Neural progenitor cell (in vitro differentiated cells): ENCODE measurements at regions not wholly inside any gene's neighbourhood (a gene's known extent, or its start where the extent isn't known, plus 50 kb on each side); places are given as distances from the start of the nearest gene placed in this dataset.
A peak's percentile ranks its signal among the peaks of the same experiment; 100 is the strongest.

Experiments
- DNase-seq: peaks from one replicate; pipeline ENCODE4 v3.0.0-alpha.2; 2016; ENCODE audit warnings: low spot score
- H2AFZ ChIP-seq: fragments of 200-600 bp; sonication (generic); replicated peaks from 2 replicates; pipeline ENCODE4 v1.6.1; 2016; ENCODE audit warnings: antibody characterized with exemption
- H3F3A ChIP-seq: fragments of 200-600 bp; sonication (generic); 2 replicates; pipeline ENCODE4 v1.6.1; 2016; ENCODE audit warnings: antibody characterized with exemption, low read depth
- H3K27ac ChIP-seq: fragments of 200-600 bp; sonication (generic); 2 replicates; pipeline ENCODE4 v1.5.1; 2016; ENCODE audit warnings: mild to moderate bottlenecking
- H3K27me3 ChIP-seq: fragments of 200-600 bp; sonication (generic); 2 replicates; pipeline ENCODE4 v1.6.1; 2016; ENCODE audit warnings: mild to moderate bottlenecking, moderate library complexity
- H3K36me3 ChIP-seq: fragments of 200-600 bp; sonication (generic); 2 replicates; pipeline ENCODE4 v1.5.1; 2016
- H3K4me1 ChIP-seq: fragments of 200-600 bp; sonication (generic); 2 replicates; pipeline ENCODE4 v1.6.1; 2016; ENCODE audit warnings: mixed run types
- H3K4me2 ChIP-seq: fragments of 200-600 bp; sonication (generic); 2 replicates; pipeline ENCODE4 v1.6.1; 2016
- H3K4me3 ChIP-seq: fragments of 200-600 bp; sonication (generic); 2 replicates; pipeline ENCODE4 v1.5.1; 2016
- H3K79me2 ChIP-seq: fragments of 200-600 bp; sonication (generic); 2 replicates; pipeline ENCODE4 v1.6.1; 2016; ENCODE audit warnings: low read depth
- H3K9ac ChIP-seq: fragments of 200-600 bp; sonication (generic); 2 replicates; pipeline ENCODE4 v1.6.1; 2016
- H3K9me3 ChIP-seq: fragments of 200-600 bp; sonication (generic); 2 replicates; pipeline ENCODE4 v1.5.1; 2016; ENCODE audit warnings: low read depth
- H4K20me1 ChIP-seq: fragments of 200-600 bp; sonication (generic); 2 replicates; pipeline ENCODE4 v1.6.1; 2016; ENCODE audit warnings: low read depth
- H3K27ac Mint-ChIP-seq: 3 replicates; pipeline ENCODE4 v1.8.0; 2021; ENCODE audit warnings: mixed read lengths
- H3K27me3 Mint-ChIP-seq: 2 replicates; pipeline ENCODE4 v1.8.0; 2022; ENCODE audit warnings: low read depth, mild to moderate bottlenecking, inconsistent platforms, moderate library complexity, mixed read lengths; ENCODE audit not compliant: insufficient read depth
- H3K36me3 Mint-ChIP-seq: 3 replicates; pipeline ENCODE4 v1.8.0; 2021; ENCODE audit warnings: mixed read lengths
- H3K4me1 Mint-ChIP-seq: 3 replicates; pipeline ENCODE4 v1.8.0; 2021; ENCODE audit warnings: mixed read lengths
- H3K4me3 Mint-ChIP-seq: 3 replicates; pipeline ENCODE4 v1.8.0; 2021; ENCODE audit warnings: mild to moderate bottlenecking, moderate library complexity, mixed read lengths
- H3K9me3 Mint-ChIP-seq: 3 replicates; pipeline ENCODE4 v1.8.0; 2020; ENCODE audit warnings: mixed read lengths
- EZH2 ChIP-seq: fragments of 200-600 bp; sonication (generic); IDR thresholded peaks from 2 replicates; pipeline ENCODE4 v1.6.1; 2017; ENCODE audit warnings: antibody characterized with exemption, mild to moderate bottlenecking, moderate library complexity
- EZH2phosphoT487 ChIP-seq: fragments of 200-600 bp; sonication (generic); IDR thresholded peaks from 2 replicates; pipeline ENCODE4 v1.6.1; 2017; ENCODE audit warnings: antibody characterized with exemption
- TF ChIP-seq, protein P1 (sequence below): fragments of 200-600 bp; sonication (generic); IDR thresholded peaks from 2 replicates; pipeline ENCODE4 v1.5.1; 2017; ENCODE audit warnings: antibody characterized with exemption, mild to moderate bottlenecking

- H3K9me3 Mint-ChIP-seq: no peaks in the 10 kb centered on the region
- H3K27me3 Mint-ChIP-seq: no peaks in the 10 kb centered on the region
- no peaks in the 10 kb centered on the region for H3K36me3 Mint-ChIP-seq
- H3K4me3 Mint-ChIP-seq: no peak overlapping the region
- H3K27ac Mint-ChIP-seq: no peak overlapping the region
- no peak overlapping the region for H3K4me3 ChIP-seq
- DNase-seq: no peak
- H3K27me3 ChIP-seq: no peaks in the 10 kb centered on the region
- no peaks in the 10 kb centered on the region for H3K36me3 ChIP-seq
- no peaks in the 10 kb centered on the region for H4K20me1 ChIP-seq
- H3K27ac ChIP-seq: no peak overlapping the region
- no peaks in the 10 kb centered on the region for H3F3A ChIP-seq
- TF ChIP-seq EZH2phosphoT487 (no peak), EZH2 (no peak)
- TF ChIP-seq, protein P1, sequence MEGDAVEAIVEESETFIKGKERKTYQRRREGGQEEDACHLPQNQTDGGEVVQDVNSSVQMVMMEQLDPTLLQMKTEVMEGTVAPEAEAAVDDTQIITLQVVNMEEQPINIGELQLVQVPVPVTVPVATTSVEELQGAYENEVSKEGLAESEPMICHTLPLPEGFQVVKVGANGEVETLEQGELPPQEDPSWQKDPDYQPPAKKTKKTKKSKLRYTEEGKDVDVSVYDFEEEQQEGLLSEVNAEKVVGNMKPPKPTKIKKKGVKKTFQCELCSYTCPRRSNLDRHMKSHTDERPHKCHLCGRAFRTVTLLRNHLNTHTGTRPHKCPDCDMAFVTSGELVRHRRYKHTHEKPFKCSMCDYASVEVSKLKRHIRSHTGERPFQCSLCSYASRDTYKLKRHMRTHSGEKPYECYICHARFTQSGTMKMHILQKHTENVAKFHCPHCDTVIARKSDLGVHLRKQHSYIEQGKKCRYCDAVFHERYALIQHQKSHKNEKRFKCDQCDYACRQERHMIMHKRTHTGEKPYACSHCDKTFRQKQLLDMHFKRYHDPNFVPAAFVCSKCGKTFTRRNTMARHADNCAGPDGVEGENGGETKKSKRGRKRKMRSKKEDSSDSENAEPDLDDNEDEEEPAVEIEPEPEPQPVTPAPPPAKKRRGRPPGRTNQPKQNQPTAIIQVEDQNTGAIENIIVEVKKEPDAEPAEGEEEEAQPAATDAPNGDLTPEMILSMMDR: no peak
- H3K9ac ChIP-seq: no peak overlapping the region
- H3K9me3 ChIP-seq: no peaks in the 10 kb centered on the region
- H2AFZ ChIP-seq: no peak overlapping the region
- H3K4me1 Mint-ChIP-seq: no peaks in the 10 kb centered on the region
- no peaks in the 10 kb centered on the region for H3K4me1 ChIP-seq
- no peaks in the 10 kb centered on the region for H3K79me2 ChIP-seq
- no peak overlapping the region for H3K4me2 ChIP-seq
Observed at GRCh38 chr13:22014469-22014868, 343.6 kb downstream of the FGF9 start.

GRCh38 chr13:22017226-22017625 lies 346.4 kb downstream of the FGF9 start:
- Mint-ChIP-seq H3K4me3 (no peak overlapping the region), H3K36me3 (no peaks in the 10 kb centered on the region), H3K9me3 (no peaks in the 10 kb centered on the region), H3K4me1 (no peaks in the 10 kb centered on the region), H3K27ac (no peak overlapping the region), H3K27me3 (no peaks in the 10 kb centered on the region)
- Histone ChIP-seq H3K27ac (no peak overlapping the region), H3K9me3 (no peaks in the 10 kb centered on the region), H2AFZ (no peak overlapping the region), H3K4me3 (no peak overlapping the region), H3K27me3 (no peaks in the 10 kb centered on the region), H3K9ac (no peak overlapping the region), H4K20me1 (no peaks in the 10 kb centered on the region), H3K79me2 (no peaks in the 10 kb centered on the region), H3F3A (peaks cover 17% of the 10 kb centered on the region), H3K36me3 (no peaks in the 10 kb centered on the region), H3K4me2 (no peak overlapping the region), H3K4me1 (no peaks in the 10 kb centered on the region)
- DNase-seq: no peak
- TF ChIP-seq EZH2phosphoT487: no peak
- TF ChIP-seq, protein P1: no peak
- TF ChIP-seq EZH2: no peak

DNA sequence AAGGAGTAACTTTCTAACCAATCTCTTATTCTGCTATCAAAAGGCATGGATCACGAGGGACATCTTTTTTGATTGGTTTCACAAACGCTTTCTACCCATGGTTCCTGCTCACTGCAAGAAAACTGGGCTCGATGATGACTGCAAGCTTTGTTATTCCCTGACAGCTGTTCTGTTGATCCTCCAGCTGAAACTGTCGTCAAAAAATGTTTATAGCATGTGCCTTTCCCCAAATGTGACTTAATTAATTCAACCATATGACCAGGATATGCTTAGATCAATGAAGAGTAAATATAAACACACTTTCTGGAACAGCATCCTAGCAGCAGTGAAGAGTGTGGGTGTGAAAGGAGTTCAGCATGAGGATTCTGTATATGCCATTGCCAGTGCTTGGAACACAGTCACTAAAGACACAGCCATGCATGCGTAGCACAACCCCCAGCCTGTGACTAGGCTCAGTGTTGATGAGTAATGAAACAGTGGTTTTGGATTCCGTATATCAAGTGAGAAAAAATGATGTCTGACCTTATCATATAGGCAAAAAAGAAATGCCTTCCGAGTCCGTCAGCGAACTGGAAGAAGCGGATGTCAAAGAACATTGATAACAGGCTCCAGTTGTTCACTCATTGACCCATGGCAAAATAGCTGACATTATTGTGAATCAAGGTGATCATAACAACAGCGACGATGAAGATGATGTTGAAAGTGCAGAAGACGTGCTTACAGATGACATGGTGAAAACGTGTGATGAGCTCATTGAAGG lies 347.4 kb downstream of the FGF9 start:
- no peaks in the 10 kb centered on the region for H3K4me1 ChIP-seq
- Mint-ChIP-seq H3K4me3 (no peak overlapping the region), H3K4me1 (no peaks in the 10 kb centered on the region), H3K27ac (no peak overlapping the region), H3K36me3 (no peaks in the 10 kb centered on the region), H3K9me3 (no peaks in the 10 kb centered on the region), H3K27me3 (no peaks in the 10 kb centered on the region)
- no peaks in the 10 kb centered on the region for H3K27me3 ChIP-seq
- no peaks in the 10 kb centered on the region for H3K36me3 ChIP-seq
- DNase-seq: no peak
- no peaks in the 10 kb centered on the region for H3K9me3 ChIP-seq
- H3K79me2 ChIP-seq: no peaks in the 10 kb centered on the region
- no peak for TF ChIP-seq EZH2phosphoT487
- TF ChIP-seq, protein P1: no peak
- TF ChIP-seq EZH2: no peak
- no peak overlapping the region for H3K9ac ChIP-seq
- H3K4me3 ChIP-seq: no peak overlapping the region
- H3K27ac ChIP-seq: no peak overlapping the region
- H3K4me2 ChIP-seq: no peak overlapping the region
- H4K20me1 ChIP-seq: no peaks in the 10 kb centered on the region
- peaks cover 21% of the 10 kb centered on the region for H3F3A ChIP-seq
- H2AFZ ChIP-seq: peak overlapping the region; percentile 5
